Liver (tissue), 8 donors: ENCODE measurements at regions not wholly inside any gene's neighbourhood (a gene's known extent, or its start where the extent isn't known, plus 50 kb on each side); places are given as distances from the start of the nearest gene placed in this dataset.

ENCODE experiments used
- DNase-seq: peaks from one replicate; pipeline ENCODE4 v3.0.0-alpha.2; 2017; ENCODE audit warnings: low spot score
- H3K27ac ChIP-seq, 2 donors: one replicate each; pipeline ENCODE4 v1.7.0; 2013; ENCODE audit warnings: inconsistent platforms in 2 of 2, low read length in 2 of 2, control low read depth in 1 of 2, low read depth in 1 of 2, mild to moderate bottlenecking in 1 of 2
- H3K27me3 ChIP-seq, 4 donors: one replicate each; pipeline versions ENCODE4 v1.6.1 to v1.7.0; 2013; ENCODE audit warnings: low read length in 3 of 4, inconsistent platforms in 1 of 4, mild to moderate bottlenecking in 1 of 4, moderate library complexity in 1 of 4; ENCODE audit not compliant: control insufficient read depth in 4 of 4, insufficient read depth in 4 of 4
- H3K36me3 ChIP-seq, 4 donors: one replicate each; pipeline versions ENCODE4 v1.6.1 to v1.7.0; 2013; ENCODE audit warnings: low read length in 3 of 4, mild to moderate bottlenecking in 3 of 4, low read depth in 1 of 4, moderate library complexity in 1 of 4; ENCODE audit not compliant: control insufficient read depth in 4 of 4, insufficient read depth in 3 of 4
- H3K4me1 ChIP-seq, 4 donors: one replicate each; pipeline versions ENCODE4 v1.6.1 to v1.7.0; 2013; ENCODE audit warnings: low read length in 3 of 4, mild to moderate bottlenecking in 3 of 4, moderate library complexity in 1 of 4; ENCODE audit not compliant: control insufficient read depth in 4 of 4, insufficient read depth in 4 of 4
- H3K4me3 ChIP-seq, 3 donors: one replicate each; pipeline versions ENCODE4 v1.6.1 to v1.7.0; 2013; ENCODE audit warnings: low read length in 3 of 3, control low read depth in 1 of 3, low read depth in 1 of 3, mild to moderate bottlenecking in 1 of 3
- H3K9ac ChIP-seq, 2 donors: one replicate each; pipeline ENCODE4 v1.7.0; 2013; ENCODE audit warnings: low read length in 2 of 2, mild to moderate bottlenecking in 2 of 2, moderate library complexity in 2 of 2, control low read depth in 1 of 2, low read depth in 1 of 2
- H3K9me3 ChIP-seq, 4 donors: one replicate each; pipeline versions ENCODE4 v1.6.1 to v1.7.0; 2013; ENCODE audit warnings: low read length in 3 of 4; ENCODE audit not compliant: control insufficient read depth in 4 of 4
- EGR1 ChIP-seq, 2 donors: IDR thresholded peaks; 2 replicates each; pipeline ENCODE4 v1.6.1; 2016 to 2018; ENCODE audit warnings: antibody characterized with exemption in 2 of 2, low read depth in 2 of 2
- FOXA1 ChIP-seq: IDR thresholded peaks from 2 replicates; pipeline ENCODE4 v1.6.1; 2016; ENCODE audit warnings: antibody characterized with exemption
- FOXA2 ChIP-seq: IDR thresholded peaks from 2 replicates; pipeline ENCODE4 v1.6.1; 2016; ENCODE audit warnings: antibody characterized with exemption
- GABPA ChIP-seq, 2 donors: IDR thresholded peaks in 1 of 2; conservative IDR thresholded peaks in 1 of 2; 2 replicates each; pipeline ENCODE4 v1.6.1; 2016; ENCODE audit warnings: antibody characterized with exemption in 2 of 2, mild to moderate bottlenecking in 1 of 2, moderate library complexity in 1 of 2
- HNF4A ChIP-seq, 2 donors: conservative IDR thresholded peaks; 2 replicates each; pipeline ENCODE4 v1.6.1; 2016; ENCODE audit warnings: antibody characterized with exemption in 2 of 2, mild to moderate bottlenecking in 2 of 2
- HNF4G ChIP-seq: IDR thresholded peaks from 2 replicates; pipeline ENCODE4 v1.6.1; 2016; ENCODE audit warnings: antibody characterized with exemption
- JUND ChIP-seq, 2 donors: IDR thresholded peaks; 2 replicates each; pipeline ENCODE4 v1.6.1; 2016; ENCODE audit warnings: antibody characterized with exemption in 2 of 2
- NR2F2 ChIP-seq: IDR thresholded peaks from 2 replicates; pipeline ENCODE4 v1.6.1; 2016; ENCODE audit warnings: antibody characterized with exemption
- RAD21 ChIP-seq, 2 donors: IDR thresholded peaks; 2 replicates each; pipeline ENCODE4 v1.6.1; 2016; ENCODE audit warnings: antibody characterized with exemption in 2 of 2, mild to moderate bottlenecking in 2 of 2
- RXRA ChIP-seq, 2 donors: IDR thresholded peaks; 2 replicates each; pipeline ENCODE4 v1.6.1; 2017 to 2018; ENCODE audit warnings: antibody characterized with exemption in 2 of 2, mild to moderate bottlenecking in 1 of 2
- SP1 ChIP-seq: IDR thresholded peaks from 2 replicates; pipeline ENCODE4 v1.6.1; 2018; ENCODE audit warnings: antibody characterized with exemption, mild to moderate bottlenecking
- TAF1 ChIP-seq: conservative IDR thresholded peaks from 2 replicates; pipeline ENCODE4 v1.6.1; 2016; ENCODE audit warnings: antibody characterized with exemption, mild to moderate bottlenecking
- YY1 ChIP-seq: IDR thresholded peaks from 2 replicates; pipeline ENCODE4 v1.6.1; 2016; ENCODE audit warnings: antibody characterized with exemption, mild to moderate bottlenecking
- WGBS: extraction: QIAGEN DNeasy Blood & Tissue Kit; methylation state at CpG from one replicate; pipeline ENCODE4 v1.1.7; 2013; 5-methylcytosine and 5-hydroxymethylcytosine counted together
- TF ChIP-seq, protein P1 (sequence below): IDR thresholded peaks from 2 replicates; pipeline ENCODE4 v1.6.1; 2016; ENCODE audit warnings: antibody characterized with exemption
- TF ChIP-seq, protein P2 (sequence below): IDR thresholded peaks from 2 replicates; pipeline ENCODE4 v1.6.1; 2016; ENCODE audit warnings: antibody characterized with exemption
- TF ChIP-seq, protein P3 (sequence below): IDR thresholded peaks from 2 replicates; pipeline ENCODE4 v1.6.1; 2016; ENCODE audit warnings: antibody characterized with exemption
- TF ChIP-seq, protein P4 (sequence below): fragments of 150-350 bp; IDR thresholded peaks from 2 replicates; pipeline ENCODE4 v1.5.1; 2017; ENCODE audit warnings: improper control_type of control experiment, low read depth, low read length; ENCODE audit not compliant: missing input control
- TF ChIP-seq, protein P5 (sequence below): IDR thresholded peaks from 2 replicates; pipeline ENCODE4 v1.6.1; 2016; ENCODE audit warnings: antibody characterized with exemption, mild to moderate bottlenecking
- donor health status: healthy.
- donor health status: healthy.
- donor health status: healthy.
- donor health status: healthy.
- donor health status: healthy.

DNA sequence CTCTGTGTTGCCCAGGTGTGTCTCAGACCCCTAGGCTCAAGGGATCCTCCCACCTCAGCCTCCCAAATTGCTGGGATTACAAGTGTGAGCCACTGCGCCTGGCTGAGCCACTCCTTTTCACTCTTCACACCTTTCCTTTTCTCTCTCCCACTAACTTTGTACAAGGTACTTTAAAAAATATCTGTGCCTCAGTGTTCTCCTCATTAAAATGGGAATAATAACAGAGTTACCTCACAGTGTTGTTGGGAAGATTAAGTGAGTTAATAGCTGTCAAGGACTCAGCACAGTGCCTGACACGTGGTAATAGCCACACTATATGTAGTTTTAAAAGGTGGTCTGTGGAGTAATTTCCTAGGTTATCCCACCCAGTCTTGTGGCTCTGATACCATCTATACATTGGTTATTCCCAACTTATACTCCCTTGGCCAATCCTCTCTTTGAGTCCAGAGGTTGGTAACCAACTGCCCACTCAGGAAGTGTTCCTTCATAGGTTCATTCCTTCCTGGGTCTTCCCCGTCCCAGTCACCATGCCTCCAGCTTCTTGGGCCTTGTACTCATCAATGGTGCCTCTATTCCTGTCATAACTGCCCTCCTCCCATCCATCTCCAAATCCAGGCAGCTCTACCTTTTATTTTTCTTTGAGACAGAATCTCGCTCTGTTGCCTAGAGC, 78.6 kb upstream of the NAA20 start:
- H3K36me3 ChIP-seq = peaks cover 0 to 3% (median 0%) of the 10 kb centered on the region in 4 donors
- no peak overlapping the region for H3K9ac ChIP-seq
- WGBS = 96% methylated on average over 4 of the region's 4 CpGs
- no peaks in the 10 kb centered on the region for H3K27me3 ChIP-seq
- H3K4me1 ChIP-seq = peaks cover 0 to 13% (median 3%) of the 10 kb centered on the region in 4 donors
- no peak overlapping the region for H3K4me3 ChIP-seq
- H3K27ac ChIP-seq = no peak overlapping the region
- no peak for DNase-seq
- H3K9me3 ChIP-seq = no peaks in the 10 kb centered on the region
- TF ChIP-seq FOXA2 (no peak), FOXA1 (no peak), SP1 (no peak), RAD21 (IDR thresholded peaks at IDR 0.05) (no peak), YY1 (no peak), GABPA (IDR thresholded peaks at IDR 0.05 in 1 of 2, conservative IDR thresholded peaks at IDR 0.05 in 1 of 2) (no peak), HNF4G (no peak), HNF4A (conservative IDR thresholded peaks at IDR 0.05) (no peak), JUND (IDR thresholded peaks at IDR 0.05) (no peak), TAF1 (no peak), NR2F2 (no peak), EGR1 (IDR thresholded peaks at IDR 0.05; ENCODE audit: low read depth in 2 of 2) (no peak), RXRA (IDR thresholded peaks at IDR 0.05) (no peak)
- TF ChIP-seq, protein P1, sequence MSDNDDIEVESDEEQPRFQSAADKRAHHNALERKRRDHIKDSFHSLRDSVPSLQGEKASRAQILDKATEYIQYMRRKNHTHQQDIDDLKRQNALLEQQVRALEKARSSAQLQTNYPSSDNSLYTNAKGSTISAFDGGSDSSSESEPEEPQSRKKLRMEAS = no peak
- TF ChIP-seq, protein P2, sequence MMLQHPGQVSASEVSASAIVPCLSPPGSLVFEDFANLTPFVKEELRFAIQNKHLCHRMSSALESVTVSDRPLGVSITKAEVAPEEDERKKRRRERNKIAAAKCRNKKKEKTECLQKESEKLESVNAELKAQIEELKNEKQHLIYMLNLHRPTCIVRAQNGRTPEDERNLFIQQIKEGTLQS = no peak
- TF ChIP-seq, protein P3, sequence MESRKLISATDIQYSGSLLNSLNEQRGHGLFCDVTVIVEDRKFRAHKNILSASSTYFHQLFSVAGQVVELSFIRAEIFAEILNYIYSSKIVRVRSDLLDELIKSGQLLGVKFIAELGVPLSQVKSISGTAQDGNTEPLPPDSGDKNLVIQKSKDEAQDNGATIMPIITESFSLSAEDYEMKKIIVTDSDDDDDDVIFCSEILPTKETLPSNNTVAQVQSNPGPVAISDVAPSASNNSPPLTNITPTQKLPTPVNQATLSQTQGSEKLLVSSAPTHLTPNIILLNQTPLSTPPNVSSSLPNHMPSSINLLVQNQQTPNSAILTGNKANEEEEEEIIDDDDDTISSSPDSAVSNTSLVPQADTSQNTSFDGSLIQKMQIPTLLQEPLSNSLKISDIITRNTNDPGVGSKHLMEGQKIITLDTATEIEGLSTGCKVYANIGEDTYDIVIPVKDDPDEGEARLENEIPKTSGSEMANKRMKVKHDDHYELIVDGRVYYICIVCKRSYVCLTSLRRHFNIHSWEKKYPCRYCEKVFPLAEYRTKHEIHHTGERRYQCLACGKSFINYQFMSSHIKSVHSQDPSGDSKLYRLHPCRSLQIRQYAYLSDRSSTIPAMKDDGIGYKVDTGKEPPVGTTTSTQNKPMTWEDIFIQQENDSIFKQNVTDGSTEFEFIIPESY = no peak
- TF ChIP-seq, protein P4, sequence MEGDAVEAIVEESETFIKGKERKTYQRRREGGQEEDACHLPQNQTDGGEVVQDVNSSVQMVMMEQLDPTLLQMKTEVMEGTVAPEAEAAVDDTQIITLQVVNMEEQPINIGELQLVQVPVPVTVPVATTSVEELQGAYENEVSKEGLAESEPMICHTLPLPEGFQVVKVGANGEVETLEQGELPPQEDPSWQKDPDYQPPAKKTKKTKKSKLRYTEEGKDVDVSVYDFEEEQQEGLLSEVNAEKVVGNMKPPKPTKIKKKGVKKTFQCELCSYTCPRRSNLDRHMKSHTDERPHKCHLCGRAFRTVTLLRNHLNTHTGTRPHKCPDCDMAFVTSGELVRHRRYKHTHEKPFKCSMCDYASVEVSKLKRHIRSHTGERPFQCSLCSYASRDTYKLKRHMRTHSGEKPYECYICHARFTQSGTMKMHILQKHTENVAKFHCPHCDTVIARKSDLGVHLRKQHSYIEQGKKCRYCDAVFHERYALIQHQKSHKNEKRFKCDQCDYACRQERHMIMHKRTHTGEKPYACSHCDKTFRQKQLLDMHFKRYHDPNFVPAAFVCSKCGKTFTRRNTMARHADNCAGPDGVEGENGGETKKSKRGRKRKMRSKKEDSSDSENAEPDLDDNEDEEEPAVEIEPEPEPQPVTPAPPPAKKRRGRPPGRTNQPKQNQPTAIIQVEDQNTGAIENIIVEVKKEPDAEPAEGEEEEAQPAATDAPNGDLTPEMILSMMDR = no peak
- TF ChIP-seq, protein P5, sequence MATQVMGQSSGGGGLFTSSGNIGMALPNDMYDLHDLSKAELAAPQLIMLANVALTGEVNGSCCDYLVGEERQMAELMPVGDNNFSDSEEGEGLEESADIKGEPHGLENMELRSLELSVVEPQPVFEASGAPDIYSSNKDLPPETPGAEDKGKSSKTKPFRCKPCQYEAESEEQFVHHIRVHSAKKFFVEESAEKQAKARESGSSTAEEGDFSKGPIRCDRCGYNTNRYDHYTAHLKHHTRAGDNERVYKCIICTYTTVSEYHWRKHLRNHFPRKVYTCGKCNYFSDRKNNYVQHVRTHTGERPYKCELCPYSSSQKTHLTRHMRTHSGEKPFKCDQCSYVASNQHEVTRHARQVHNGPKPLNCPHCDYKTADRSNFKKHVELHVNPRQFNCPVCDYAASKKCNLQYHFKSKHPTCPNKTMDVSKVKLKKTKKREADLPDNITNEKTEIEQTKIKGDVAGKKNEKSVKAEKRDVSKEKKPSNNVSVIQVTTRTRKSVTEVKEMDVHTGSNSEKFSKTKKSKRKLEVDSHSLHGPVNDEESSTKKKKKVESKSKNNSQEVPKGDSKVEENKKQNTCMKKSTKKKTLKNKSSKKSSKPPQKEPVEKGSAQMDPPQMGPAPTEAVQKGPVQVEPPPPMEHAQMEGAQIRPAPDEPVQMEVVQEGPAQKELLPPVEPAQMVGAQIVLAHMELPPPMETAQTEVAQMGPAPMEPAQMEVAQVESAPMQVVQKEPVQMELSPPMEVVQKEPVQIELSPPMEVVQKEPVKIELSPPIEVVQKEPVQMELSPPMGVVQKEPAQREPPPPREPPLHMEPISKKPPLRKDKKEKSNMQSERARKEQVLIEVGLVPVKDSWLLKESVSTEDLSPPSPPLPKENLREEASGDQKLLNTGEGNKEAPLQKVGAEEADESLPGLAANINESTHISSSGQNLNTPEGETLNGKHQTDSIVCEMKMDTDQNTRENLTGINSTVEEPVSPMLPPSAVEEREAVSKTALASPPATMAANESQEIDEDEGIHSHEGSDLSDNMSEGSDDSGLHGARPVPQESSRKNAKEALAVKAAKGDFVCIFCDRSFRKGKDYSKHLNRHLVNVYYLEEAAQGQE = no peak
